Activated CD4-positive, alpha-beta T cell treated with anti-CD3 and anti-CD28 coated beads, Interleukin-2, amount 10 ng/mL, durations not matched to agents 7 days and 5 days (primary cell): ENCODE measurements at regions not wholly inside any gene's neighbourhood (a gene's known extent, or its start where the extent isn't known, plus 50 kb on each side); places are given as distances from the start of the nearest gene placed in this dataset.
"Not testable (repeated sequence)": the region's sequence is repeated elsewhere in the genome, so short reads cannot be mapped to it uniquely, and the experiment has no call there.

Experiments
- CTCF ChIA-PET: fragments of 350-600 bp; sonication (Branson Sonifier 250); formaldehyde crosslinking; loops from one replicate; lab custom pipeline; 2021; ENCODE audit warnings: antibody characterized with exemption; lab: Charles Lee
- POLR2A ChIA-PET: fragments of 350-600 bp; sonication (Branson Sonifier 250); formaldehyde crosslinking; loops from one replicate; lab custom pipeline; 2021; ENCODE audit warnings: antibody characterized with exemption; lab: Charles Lee
- DNase-seq: peaks from one replicate; pipeline ENCODE4 v3.0.0-alpha.2; 2020
- H3K27ac Mint-ChIP-seq: one replicate; pipeline ENCODE4 v1.8.0; 2021; ENCODE audit warnings: mild to moderate bottlenecking, moderate library complexity, mixed read lengths
- H3K27me3 Mint-ChIP-seq: one replicate; pipeline ENCODE4 v1.8.0; 2021; ENCODE audit warnings: mixed read lengths
- H3K36me3 Mint-ChIP-seq: one replicate; pipeline ENCODE4 v1.8.0; 2021; ENCODE audit warnings: low read depth, mixed read lengths
- H3K4me1 Mint-ChIP-seq: one replicate; pipeline ENCODE4 v1.8.0; 2021; ENCODE audit warnings: mixed read lengths
- H3K4me3 Mint-ChIP-seq: one replicate; pipeline ENCODE4 v1.8.0; 2021; ENCODE audit warnings: mild to moderate bottlenecking, moderate library complexity, mixed read lengths
- H3K9me3 Mint-ChIP-seq: one replicate; pipeline ENCODE4 v1.8.0; 2021; ENCODE audit warnings: mixed read lengths

- H3K4me3 Mint-ChIP-seq, result no peak overlapping the region
- DNase-seq, result no peak
- ChIA-PET POLR2A (no interaction called here), CTCF (no interaction called here)
- no peaks in the 10 kb centered on the region for H3K36me3 Mint-ChIP-seq
- peaks cover 8% of the 10 kb centered on the region for H3K9me3 Mint-ChIP-seq
- no peak overlapping the region for H3K27ac Mint-ChIP-seq
- no peaks in the 10 kb centered on the region for H3K4me1 Mint-ChIP-seq
- H3K27me3 Mint-ChIP-seq, result no peaks in the 10 kb centered on the region
Measured at GRCh38 chr4:97432551-97432950, 710.7 kb downstream of the STPG2 start.

DNA sequence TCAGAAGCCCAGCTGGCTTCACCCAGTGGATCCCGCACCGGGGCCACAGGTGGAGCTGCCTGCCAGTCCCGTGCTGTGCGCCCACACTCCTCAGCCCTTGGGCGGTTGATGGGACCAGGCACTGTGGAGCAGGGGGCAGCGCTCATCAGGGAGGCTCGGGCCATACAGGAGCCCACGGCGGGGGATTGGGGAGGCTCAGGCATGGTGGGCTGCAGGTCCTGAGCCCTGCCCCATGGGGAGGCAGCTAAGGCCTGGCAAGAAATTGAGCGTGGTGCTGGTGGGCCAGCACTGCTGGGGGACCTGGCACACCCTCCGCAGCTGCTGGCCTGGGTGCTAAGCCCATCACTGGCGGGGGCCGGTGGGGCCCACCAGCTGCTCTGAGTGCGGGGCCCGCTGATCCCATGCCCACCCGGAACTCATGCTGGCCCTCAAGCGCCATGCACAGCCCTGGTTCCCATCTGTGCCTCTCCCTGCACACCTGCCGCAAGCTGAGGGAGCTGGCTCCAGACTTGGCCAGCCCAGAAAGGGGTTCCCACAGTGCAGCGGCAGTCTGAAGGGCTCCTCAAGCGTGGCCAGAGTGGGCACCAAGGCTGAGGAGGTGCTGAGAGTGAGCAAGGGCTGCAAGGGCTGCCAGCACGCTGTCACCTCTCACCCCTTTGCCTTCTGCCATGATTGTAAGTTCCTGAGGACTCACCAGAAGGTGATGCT is 705.1 kb downstream of the STPG2 start:
- H3K9me3 Mint-ChIP-seq, H3K4me3 Mint-ChIP-seq, H3K36me3 Mint-ChIP-seq, DNase-seq, H3K4me1 Mint-ChIP-seq, H3K27me3 Mint-ChIP-seq, POLR2A ChIA-PET, H3K27ac Mint-ChIP-seq, CTCF ChIA-PET: not testable (repeated sequence)

GRCh38 chr4:97453186-97453585 is 690.1 kb downstream of the STPG2 start:
- ChIA-PET CTCF (no interaction called here), POLR2A (no interaction called here)
- H3K4me3 Mint-ChIP-seq, result no peak overlapping the region
- peaks cover 15% of the 10 kb centered on the region for H3K9me3 Mint-ChIP-seq
- no peak overlapping the region for H3K27ac Mint-ChIP-seq
- no peak for DNase-seq
- H3K4me1 Mint-ChIP-seq, result no peaks in the 10 kb centered on the region
- H3K36me3 Mint-ChIP-seq, result no peaks in the 10 kb centered on the region
- no peaks in the 10 kb centered on the region for H3K27me3 Mint-ChIP-seq

DNA sequence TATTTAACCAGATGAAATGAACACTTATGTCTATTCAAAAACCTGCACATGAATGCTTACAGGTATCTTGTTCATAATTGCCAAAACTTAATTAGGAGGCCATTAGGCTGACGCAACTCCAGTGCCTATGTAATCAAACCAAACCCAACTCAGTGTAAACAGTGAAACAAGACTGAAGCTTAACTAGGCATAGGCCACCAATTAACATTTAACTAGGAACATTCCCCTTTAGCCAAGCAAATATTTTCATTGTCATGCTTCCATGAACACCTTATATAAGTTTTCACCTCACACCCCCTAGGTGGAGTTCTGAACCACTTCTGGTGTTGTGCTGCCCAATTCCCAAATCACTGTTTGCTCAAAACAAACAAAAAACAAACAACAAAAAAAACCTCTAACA is 686.0 kb downstream of the STPG2 start:
- H3K9me3 Mint-ChIP-seq, result peaks cover 17% of the 10 kb centered on the region
- H3K27ac Mint-ChIP-seq, result no peak overlapping the region
- no peaks in the 10 kb centered on the region for H3K27me3 Mint-ChIP-seq
- no peaks in the 10 kb centered on the region for H3K36me3 Mint-ChIP-seq
- ChIA-PET POLR2A (no interaction called here), CTCF (no interaction called here)
- H3K4me1 Mint-ChIP-seq, result no peaks in the 10 kb centered on the region
- no peak for DNase-seq
- no peak overlapping the region for H3K4me3 Mint-ChIP-seq

DNA sequence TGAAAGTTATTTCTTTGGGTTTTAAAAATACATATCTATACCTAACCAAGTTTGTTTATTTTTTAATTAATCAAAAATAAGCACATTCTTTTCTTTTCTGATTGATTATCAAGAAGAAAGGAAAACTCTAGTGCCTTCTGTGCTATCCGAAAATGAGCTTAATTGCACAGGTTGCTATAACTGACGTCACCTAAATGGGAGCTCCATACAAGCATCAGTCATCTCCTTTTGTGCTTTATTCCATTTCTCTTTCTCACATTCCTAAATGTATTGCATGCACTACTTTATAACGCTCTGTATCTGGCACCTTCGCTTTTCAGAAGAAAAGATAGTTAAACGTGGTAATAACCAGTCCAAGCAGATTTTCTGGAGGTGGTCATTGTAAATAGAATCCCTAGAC is 675.0 kb downstream of the STPG2 start:
- Mint-ChIP-seq H3K9me3 (no peaks in the 10 kb centered on the region), H3K4me3 (no peak overlapping the region), H3K27ac (no peak overlapping the region), H3K36me3 (no peaks in the 10 kb centered on the region), H3K27me3 (no peaks in the 10 kb centered on the region), H3K4me1 (no peaks in the 10 kb centered on the region)
- ChIA-PET CTCF (no interaction called here), POLR2A (no interaction called here)
- no peak for DNase-seq

DNA sequence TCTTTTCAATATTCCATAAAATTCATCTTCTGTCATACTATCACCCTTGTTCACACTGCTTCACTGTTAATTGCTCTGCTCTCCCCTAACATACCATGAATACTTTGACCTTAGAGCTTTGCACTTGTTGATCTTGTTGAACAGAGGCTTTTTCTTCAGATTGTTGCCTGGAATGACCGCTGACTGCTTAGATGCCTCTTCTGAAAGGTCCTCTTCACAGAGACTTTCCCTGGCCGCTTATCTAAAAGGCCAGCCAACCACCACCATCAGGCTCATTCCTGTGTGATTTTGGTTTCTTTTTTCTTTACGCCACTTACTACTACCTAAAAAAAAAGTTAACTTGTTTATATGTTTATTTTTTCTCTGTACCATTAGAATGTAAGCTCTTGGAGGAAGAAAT is 667.7 kb downstream of the STPG2 start:
- Mint-ChIP-seq H3K4me1 (no peaks in the 10 kb centered on the region), H3K27ac (no peak overlapping the region), H3K4me3 (no peak overlapping the region), H3K27me3 (no peaks in the 10 kb centered on the region), H3K9me3 (peaks cover 2% of the 10 kb centered on the region), H3K36me3 (no peaks in the 10 kb centered on the region)
- DNase-seq, result no peak
- ChIA-PET CTCF (no interaction called here), POLR2A (no interaction called here)

- Mint-ChIP-seq H3K9me3 (peaks cover 2% of the 10 kb centered on the region), H3K4me3 (no peak overlapping the region), H3K27ac (no peak overlapping the region), H3K4me1 (no peaks in the 10 kb centered on the region), H3K36me3 (no peaks in the 10 kb centered on the region), H3K27me3 (no peaks in the 10 kb centered on the region)
- no peak for DNase-seq
- ChIA-PET POLR2A (no interaction called here), CTCF (no interaction called here)
Measured at GRCh38 chr4:97477974-97478373, 665.3 kb downstream of the STPG2 start.

- no peak overlapping the region for H3K27ac Mint-ChIP-seq
Measured at GRCh38 chr4:97479388-97479787, 663.9 kb downstream of the STPG2 start.

GRCh38 chr4:97491856-97492255 is 651.4 kb downstream of the STPG2 start:
- Mint-ChIP-seq H3K27me3 (no peaks in the 10 kb centered on the region), H3K36me3 (no peaks in the 10 kb centered on the region), H3K4me1 (no peaks in the 10 kb centered on the region), H3K9me3 (peaks cover 3% of the 10 kb centered on the region), H3K4me3 (no peak overlapping the region), H3K27ac (no peak overlapping the region)
- POLR2A ChIA-PET, result no interaction called here
- DNase-seq, result no peak
- CTCF ChIA-PET, result no interaction called here

More at GRCh38 chr4:97479388-97479787, 663.9 kb downstream of the STPG2 start:
- no peaks in the 10 kb centered on the region for H3K36me3 Mint-ChIP-seq
- H3K4me1 Mint-ChIP-seq, result no peaks in the 10 kb centered on the region
- DNase-seq, result no peak
- H3K27me3 Mint-ChIP-seq, result no peaks in the 10 kb centered on the region
- no peak overlapping the region for H3K4me3 Mint-ChIP-seq
- ChIA-PET CTCF (no interaction called here), POLR2A (no interaction called here)
- peaks cover 2% of the 10 kb centered on the region for H3K9me3 Mint-ChIP-seq

- Mint-ChIP-seq H3K4me1 (no peaks in the 10 kb centered on the region), H3K27ac (no peak overlapping the region), H3K36me3 (no peaks in the 10 kb centered on the region), H3K4me3 (no peak overlapping the region), H3K27me3 (no peaks in the 10 kb centered on the region), H3K9me3 (no peaks in the 10 kb centered on the region)
- DNase-seq, result no peak
- CTCF ChIA-PET, result no interaction called here
- POLR2A ChIA-PET, result no interaction called here
Measured at GRCh38 chr4:97493815-97494518, 649.3 kb downstream of the STPG2 start.

GRCh38 chr4:97496298-97496873 is 646.9 kb downstream of the STPG2 start:
- H3K27ac Mint-ChIP-seq, result no peak overlapping the region
- no peaks in the 10 kb centered on the region for H3K27me3 Mint-ChIP-seq
- CTCF ChIA-PET, result no interaction called here
- H3K4me3 Mint-ChIP-seq, result no peak overlapping the region
- no peaks in the 10 kb centered on the region for H3K36me3 Mint-ChIP-seq
- no peak for DNase-seq
- POLR2A ChIA-PET, result no interaction called here
- H3K4me1 Mint-ChIP-seq, result no peaks in the 10 kb centered on the region
- no peaks in the 10 kb centered on the region for H3K9me3 Mint-ChIP-seq

GRCh38 chr4:97498875-97499274 is 644.4 kb downstream of the STPG2 start:
- POLR2A ChIA-PET, result no interaction called here
- Mint-ChIP-seq H3K36me3 (no peaks in the 10 kb centered on the region), H3K27me3 (no peaks in the 10 kb centered on the region), H3K4me3 (no peak overlapping the region), H3K9me3 (no peaks in the 10 kb centered on the region), H3K27ac (no peak overlapping the region), H3K4me1 (no peaks in the 10 kb centered on the region)
- CTCF ChIA-PET, result no interaction called here
- DNase-seq, result no peak

DNA sequence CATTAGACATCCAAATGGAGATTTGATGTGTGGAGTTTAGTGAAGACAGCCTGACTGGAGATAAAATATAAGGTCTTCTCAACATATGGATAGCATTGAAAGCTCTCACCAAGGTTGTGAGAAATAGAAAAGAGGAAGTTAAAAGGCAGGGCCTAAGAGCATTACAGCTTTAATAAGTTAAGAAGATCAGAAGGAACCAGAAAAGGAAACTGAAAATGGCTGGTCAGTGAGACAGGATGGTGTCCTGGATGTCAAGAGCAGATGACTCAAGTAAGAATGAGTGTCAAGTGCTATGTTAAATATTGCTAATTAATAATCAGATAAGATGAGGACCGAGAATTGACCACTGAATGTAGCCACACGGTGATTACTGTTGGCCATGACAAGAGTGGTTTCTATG is 642.9 kb downstream of the STPG2 start:
- POLR2A ChIA-PET, result no interaction called here
- DNase-seq, result no peak
- Mint-ChIP-seq H3K4me3 (no peak overlapping the region), H3K9me3 (no peaks in the 10 kb centered on the region), H3K4me1 (no peaks in the 10 kb centered on the region), H3K27me3 (no peaks in the 10 kb centered on the region), H3K36me3 (no peaks in the 10 kb centered on the region), H3K27ac (no peak overlapping the region)
- CTCF ChIA-PET, result no interaction called here
